Neutrophil (primary cell): ENCODE measurements at regions not wholly inside any gene's neighbourhood (a gene's known extent, or its start where the extent isn't known, plus 50 kb on each side); places are given as distances from the start of the nearest gene placed in this dataset.

Experiments used
- H3K27ac ChIP-seq: fragments of 200-600 bp; sonication (generic); 2 replicates; pipeline ENCODE4 v1.5.1; 2016; ENCODE audit warnings: mild to moderate bottlenecking, moderate library complexity
- H3K27me3 ChIP-seq: fragments of 200-600 bp; sonication (generic); 2 replicates; pipeline ENCODE4 v1.6.0; 2016; ENCODE audit warnings: mild to moderate bottlenecking
- H3K36me3 ChIP-seq: fragments of 200-600 bp; sonication (generic); 2 replicates; pipeline ENCODE4 v1.5.1; 2017
- H3K4me1 ChIP-seq, 2 experiments: fragments of 200-600 bp in 1 of 2; sonication (generic) in 1 of 2; 1 replicate in 1 of 2; 2 replicates in 1 of 2; pipeline versions ENCODE4 v1.5.1 to v1.6.1; 2013 to 2016; ENCODE audit warnings: low read depth in 1 of 2, low read length in 1 of 2, mild to moderate bottlenecking in 1 of 2, moderate library complexity in 1 of 2; ENCODE audit not compliant: control insufficient read depth in 1 of 2, insufficient read depth in 1 of 2
- H3K4me3 ChIP-seq, 2 experiments: fragments of 200-600 bp in 1 of 2; sonication (generic) in 1 of 2; 1 replicate in 1 of 2; 2 replicates in 1 of 2; pipeline ENCODE4 v1.5.1; 2013 to 2016; ENCODE audit warnings: low read depth in 1 of 2, low read length in 1 of 2, mild to moderate bottlenecking in 1 of 2, moderate library complexity in 1 of 2
- H3K9me3 ChIP-seq: fragments of 200-600 bp; sonication (generic); 2 replicates; pipeline ENCODE4 v1.5.1; 2016
- CTCF ChIP-seq: fragments of 200-600 bp; sonication (generic); IDR thresholded peaks from 2 replicates; pipeline ENCODE4 v1.5.1; 2016; ENCODE audit warnings: antibody characterized with exemption

GRCh38 chr13:91135968-91136367 is 211.5 kb upstream of the MIR17HG start:
- Histone ChIP-seq H3K9me3 (no peaks in the 10 kb centered on the region), H3K27ac (no peak overlapping the region), H3K36me3 (no peaks in the 10 kb centered on the region), H3K27me3 (no peaks in the 10 kb centered on the region), H3K4me3 (no peak overlapping the region), H3K4me1 (peaks cover 0 to 5% of the 10 kb centered on the region in 2 experiments)
- no peak for TF ChIP-seq CTCF

GRCh38 chr13:91136806-91137205 is 210.7 kb upstream of the MIR17HG start:
- Histone ChIP-seq H3K27me3 (no peaks in the 10 kb centered on the region), H3K4me1 (peaks cover 0 to 6% of the 10 kb centered on the region in 2 experiments), H3K9me3 (no peaks in the 10 kb centered on the region), H3K36me3 (no peaks in the 10 kb centered on the region), H3K27ac (no peak overlapping the region), H3K4me3 (no peak overlapping the region)
- no peak for TF ChIP-seq CTCF

DNA sequence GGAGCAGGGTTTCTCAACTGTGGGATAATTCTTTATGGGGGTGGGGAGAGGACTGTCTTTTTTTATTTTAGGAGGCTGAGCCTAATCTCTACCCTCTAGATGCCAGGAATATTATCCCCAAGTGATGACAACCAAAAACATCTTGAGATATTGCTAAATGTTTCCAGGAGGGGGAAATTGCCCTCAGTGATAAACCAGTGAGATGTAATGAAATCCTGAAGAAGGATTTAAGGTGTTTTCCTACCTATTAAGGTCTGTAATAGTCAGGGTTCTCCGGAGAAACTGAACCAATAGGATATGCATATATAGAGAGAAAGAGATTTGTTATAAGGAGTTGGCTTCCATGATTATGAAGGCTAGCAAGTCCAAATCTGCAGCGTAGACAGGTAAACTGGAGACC is 208.3 kb upstream of the MIR17HG start:
- Histone ChIP-seq H3K36me3 (no peaks in the 10 kb centered on the region), H3K4me1 (peaks cover 7 to 20% of the 10 kb centered on the region in 2 experiments), H3K9me3 (no peaks in the 10 kb centered on the region), H3K27ac (no peak overlapping the region), H3K27me3 (no peaks in the 10 kb centered on the region), H3K4me3 (no peak overlapping the region)
- no peak for TF ChIP-seq CTCF

GRCh38 chr13:91141543-91142061 is 205.9 kb upstream of the MIR17HG start:
- Histone ChIP-seq H3K27ac (no peak overlapping the region), H3K36me3 (no peaks in the 10 kb centered on the region), H3K4me1 (peaks cover 21 to 33% of the 10 kb centered on the region in 2 experiments), H3K27me3 (no peaks in the 10 kb centered on the region), H3K4me3 (no peak overlapping the region), H3K9me3 (no peaks in the 10 kb centered on the region)
- no peak for TF ChIP-seq CTCF

GRCh38 chr13:91142572-91142971 is 204.9 kb upstream of the MIR17HG start:
- TF ChIP-seq CTCF = no peak
- H3K36me3 ChIP-seq = no peaks in the 10 kb centered on the region
- no peak overlapping the region for H3K4me3 ChIP-seq
- H3K4me1 ChIP-seq = peaks cover 21 to 33% of the 10 kb centered on the region in 2 experiments
- H3K27ac ChIP-seq = no peak overlapping the region
- H3K27me3 ChIP-seq = no peaks in the 10 kb centered on the region
- H3K9me3 ChIP-seq = no peaks in the 10 kb centered on the region

DNA sequence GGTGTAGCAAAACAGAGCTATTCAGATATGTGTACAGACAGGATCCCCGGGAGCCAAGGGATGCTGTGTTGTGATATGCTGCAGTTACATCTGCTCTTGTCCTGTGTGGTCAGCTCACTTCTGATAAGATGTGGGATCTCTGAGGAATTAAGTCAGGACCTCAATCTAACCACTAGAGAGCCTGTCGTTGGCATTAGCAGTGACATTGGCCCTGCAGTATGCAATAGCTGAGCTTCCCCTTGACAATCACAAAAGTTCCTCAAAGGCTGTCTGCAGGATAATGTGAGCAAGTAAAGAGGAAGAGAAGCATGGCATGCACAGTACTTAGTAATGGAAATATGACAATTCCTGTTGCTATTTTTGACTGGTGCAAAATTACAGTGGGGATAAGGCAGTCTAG is 203.4 kb upstream of the MIR17HG start:
- Histone ChIP-seq H3K27ac (no peak overlapping the region), H3K4me3 (no peak overlapping the region), H3K27me3 (no peaks in the 10 kb centered on the region), H3K4me1 (peaks cover 21 to 33% of the 10 kb centered on the region in 2 experiments), H3K36me3 (no peaks in the 10 kb centered on the region), H3K9me3 (no peaks in the 10 kb centered on the region)
- no peak for TF ChIP-seq CTCF
